ENCODE measurements at regions not wholly inside any gene's neighbourhood (a gene's known extent, or its start where the extent isn't known, plus 50 kb on each side); places are given as distances from the start of the nearest gene placed in this dataset.

- no peak for DNase-seq
- peaks cover 28% of the 10 kb centered on the region for H3K27me3 ChIP-seq
- no peaks in the 10 kb centered on the region for H3K36me3 ChIP-seq
- H3K4me3 ChIP-seq (ENCODE audit: low read depth, low read length) = no peak overlapping the region
- H3K9me3 ChIP-seq = no peaks in the 10 kb centered on the region
- TF ChIP-seq CTCF (IDR thresholded peaks at IDR 0.05; ENCODE audit: low read depth, low read length) = no peak
- H3K4me1 ChIP-seq = no peaks in the 10 kb centered on the region
These were observed 110.8 kb upstream of the C1QTNF9B start for GRCh38 chr13:24007979-24008620.

- no peak for DNase-seq
- no peak for TF ChIP-seq CTCF (IDR thresholded peaks at IDR 0.05; ENCODE audit: low read depth, low read length)
- no peaks in the 10 kb centered on the region for H3K36me3 ChIP-seq
- no peaks in the 10 kb centered on the region for H3K4me1 ChIP-seq
- no peaks in the 10 kb centered on the region for H3K9me3 ChIP-seq
- H3K27me3 ChIP-seq = peaks cover 25% of the 10 kb centered on the region
- H3K4me3 ChIP-seq (ENCODE audit: low read depth, low read length) = no peak overlapping the region
These were observed 111.4 kb upstream of the C1QTNF9B start for GRCh38 chr13:24008679-24009078.

GRCh38 chr13:24011266-24011665, 114.0 kb upstream of the C1QTNF9B start:
- DNase-seq = no peak
- TF ChIP-seq CTCF (IDR thresholded peaks at IDR 0.05; ENCODE audit: low read depth, low read length) = no peak

GRCh38 chr13:24012648-24013047, 115.3 kb upstream of the C1QTNF9B start:
- no peak for DNase-seq
- no peak for TF ChIP-seq CTCF (IDR thresholded peaks at IDR 0.05; ENCODE audit: low read depth, low read length)
- H3K4me1 ChIP-seq = no peaks in the 10 kb centered on the region
- H3K4me3 ChIP-seq (ENCODE audit: low read depth, low read length) = no peak overlapping the region
- H3K9me3 ChIP-seq = no peaks in the 10 kb centered on the region
- no peaks in the 10 kb centered on the region for H3K36me3 ChIP-seq
- peaks cover 5% of the 10 kb centered on the region for H3K27me3 ChIP-seq

More at GRCh38 chr13:24011266-24011665, 114.0 kb upstream of the C1QTNF9B start:
- no peak overlapping the region for H3K4me3 ChIP-seq (ENCODE audit: low read depth, low read length)
- H3K27me3 ChIP-seq = peaks cover 3% of the 10 kb centered on the region
- H3K9me3 ChIP-seq = no peaks in the 10 kb centered on the region
- no peaks in the 10 kb centered on the region for H3K36me3 ChIP-seq
- no peaks in the 10 kb centered on the region for H3K4me1 ChIP-seq

GRCh38 chr13:24013189-24013588, 115.9 kb upstream of the C1QTNF9B start:
- no peak for DNase-seq
- Histone ChIP-seq H3K4me3 (ENCODE audit: low read depth, low read length) (no peak overlapping the region), H3K9me3 (no peaks in the 10 kb centered on the region), H3K4me1 (no peaks in the 10 kb centered on the region), H3K27me3 (peaks cover 10% of the 10 kb centered on the region), H3K36me3 (no peaks in the 10 kb centered on the region)
- no peak for TF ChIP-seq CTCF (IDR thresholded peaks at IDR 0.05; ENCODE audit: low read depth, low read length)

- no peaks in the 10 kb centered on the region for H3K9me3 ChIP-seq
- H3K27me3 ChIP-seq = peaks cover 10% of the 10 kb centered on the region
- H3K36me3 ChIP-seq = no peaks in the 10 kb centered on the region
- H3K4me3 ChIP-seq (ENCODE audit: low read depth, low read length) = no peak overlapping the region
- no peak for DNase-seq
- TF ChIP-seq CTCF (IDR thresholded peaks at IDR 0.05; ENCODE audit: low read depth, low read length) = no peak
- H3K4me1 ChIP-seq = no peaks in the 10 kb centered on the region
These were observed 118.7 kb upstream of the C1QTNF9B start for GRCh38 chr13:24016046-24016445.

Measured in BE2C (cell line).